ENCODE measurements at regions not wholly inside any gene's neighbourhood (a gene's known extent, or its start where the extent isn't known, plus 50 kb on each side); places are given as distances from the start of the nearest gene placed in this dataset.
A peak's percentile ranks its signal among the peaks of the same experiment; 100 is the strongest.

- TF ChIP-seq MYPOP (CRISPR knock-in tag; IDR thresholded peaks at IDR 0.05) (no peak), CREM (IDR thresholded peaks at IDR 0.05) (no peak), CREM (CRISPR knock-in tag; IDR thresholded peaks at IDR 0.05) (no peak), NCOA2 (CRISPR knock-in tag; IDR thresholded peaks at IDR 0.05) (no peak), SOX6 (IDR thresholded peaks at IDR 0.05) (no peak), SOX6 (CRISPR knock-in tag; IDR thresholded peaks at IDR 0.05) (peak; percentile 39; the same call in 1 of the 2 replicates), CENPX (CRISPR knock-in tag; IDR thresholded peaks at IDR 0.05) (no peak), HOXD1 (CRISPR knock-in tag; IDR thresholded peaks at IDR 0.05) (no peak), MAFK (conservative IDR thresholded peaks at IDR 0.05 in 1 of 2, IDR thresholded peaks at IDR 0.05 in 1 of 2; ENCODE audit: low read length in 2 of 2) (no peak), MEIS1 (CRISPR knock-in tag; IDR thresholded peaks at IDR 0.05; ENCODE audit: borderline replicate concordance) (0 out of 2 replicates have a peak, but pooled peaks have one; percentile 25), HDAC1 (CRISPR knock-in tag; IDR thresholded peaks at IDR 0.05) (peak; percentile 32; the same call in 1 of the 2 replicates), CBX2 (IDR thresholded peaks at IDR 0.05; ENCODE audit: low read depth, low read length) (no peak), CBX2 (CRISPR knock-in tag; IDR thresholded peaks at IDR 0.05; ENCODE audit: low read depth) (no peak), ZNF556 (CRISPR knock-in tag; IDR thresholded peaks at IDR 0.05; ENCODE audit: borderline replicate concordance) (peak; percentile 75; the same call in 1 of the 2 replicates), CHD2 (IDR thresholded peaks at IDR 0.05; ENCODE audit: low read depth, low read length) (no peak), NR2F2 (IDR thresholded peaks at IDR 0.05; ENCODE audit: borderline replicate concordance, low read depth) (no peak), BCL6 (CRISPR knock-in tag; IDR thresholded peaks at IDR 0.05) (no peak), ZNF772 (CRISPR knock-in tag; IDR thresholded peaks at IDR 0.05) (no peak), ZNF678 (CRISPR knock-in tag; IDR thresholded peaks at IDR 0.05) (no peak), ZNF292 (CRISPR knock-in tag; IDR thresholded peaks at IDR 0.05; ENCODE audit: borderline replicate concordance, low read depth) (peak; percentile 60; the same call in 1 of the 2 replicates), CBX5 (CRISPR knock-in tag; IDR thresholded peaks at IDR 0.05; ENCODE audit: borderline replicate concordance) (no peak; the same call in 1 of the 2 replicates), ESRRA (CRISPR knock-in tag; IDR thresholded peaks at IDR 0.05; ENCODE audit: low read depth) (no peak)
- TF ChIP-seq, protein P1, sequence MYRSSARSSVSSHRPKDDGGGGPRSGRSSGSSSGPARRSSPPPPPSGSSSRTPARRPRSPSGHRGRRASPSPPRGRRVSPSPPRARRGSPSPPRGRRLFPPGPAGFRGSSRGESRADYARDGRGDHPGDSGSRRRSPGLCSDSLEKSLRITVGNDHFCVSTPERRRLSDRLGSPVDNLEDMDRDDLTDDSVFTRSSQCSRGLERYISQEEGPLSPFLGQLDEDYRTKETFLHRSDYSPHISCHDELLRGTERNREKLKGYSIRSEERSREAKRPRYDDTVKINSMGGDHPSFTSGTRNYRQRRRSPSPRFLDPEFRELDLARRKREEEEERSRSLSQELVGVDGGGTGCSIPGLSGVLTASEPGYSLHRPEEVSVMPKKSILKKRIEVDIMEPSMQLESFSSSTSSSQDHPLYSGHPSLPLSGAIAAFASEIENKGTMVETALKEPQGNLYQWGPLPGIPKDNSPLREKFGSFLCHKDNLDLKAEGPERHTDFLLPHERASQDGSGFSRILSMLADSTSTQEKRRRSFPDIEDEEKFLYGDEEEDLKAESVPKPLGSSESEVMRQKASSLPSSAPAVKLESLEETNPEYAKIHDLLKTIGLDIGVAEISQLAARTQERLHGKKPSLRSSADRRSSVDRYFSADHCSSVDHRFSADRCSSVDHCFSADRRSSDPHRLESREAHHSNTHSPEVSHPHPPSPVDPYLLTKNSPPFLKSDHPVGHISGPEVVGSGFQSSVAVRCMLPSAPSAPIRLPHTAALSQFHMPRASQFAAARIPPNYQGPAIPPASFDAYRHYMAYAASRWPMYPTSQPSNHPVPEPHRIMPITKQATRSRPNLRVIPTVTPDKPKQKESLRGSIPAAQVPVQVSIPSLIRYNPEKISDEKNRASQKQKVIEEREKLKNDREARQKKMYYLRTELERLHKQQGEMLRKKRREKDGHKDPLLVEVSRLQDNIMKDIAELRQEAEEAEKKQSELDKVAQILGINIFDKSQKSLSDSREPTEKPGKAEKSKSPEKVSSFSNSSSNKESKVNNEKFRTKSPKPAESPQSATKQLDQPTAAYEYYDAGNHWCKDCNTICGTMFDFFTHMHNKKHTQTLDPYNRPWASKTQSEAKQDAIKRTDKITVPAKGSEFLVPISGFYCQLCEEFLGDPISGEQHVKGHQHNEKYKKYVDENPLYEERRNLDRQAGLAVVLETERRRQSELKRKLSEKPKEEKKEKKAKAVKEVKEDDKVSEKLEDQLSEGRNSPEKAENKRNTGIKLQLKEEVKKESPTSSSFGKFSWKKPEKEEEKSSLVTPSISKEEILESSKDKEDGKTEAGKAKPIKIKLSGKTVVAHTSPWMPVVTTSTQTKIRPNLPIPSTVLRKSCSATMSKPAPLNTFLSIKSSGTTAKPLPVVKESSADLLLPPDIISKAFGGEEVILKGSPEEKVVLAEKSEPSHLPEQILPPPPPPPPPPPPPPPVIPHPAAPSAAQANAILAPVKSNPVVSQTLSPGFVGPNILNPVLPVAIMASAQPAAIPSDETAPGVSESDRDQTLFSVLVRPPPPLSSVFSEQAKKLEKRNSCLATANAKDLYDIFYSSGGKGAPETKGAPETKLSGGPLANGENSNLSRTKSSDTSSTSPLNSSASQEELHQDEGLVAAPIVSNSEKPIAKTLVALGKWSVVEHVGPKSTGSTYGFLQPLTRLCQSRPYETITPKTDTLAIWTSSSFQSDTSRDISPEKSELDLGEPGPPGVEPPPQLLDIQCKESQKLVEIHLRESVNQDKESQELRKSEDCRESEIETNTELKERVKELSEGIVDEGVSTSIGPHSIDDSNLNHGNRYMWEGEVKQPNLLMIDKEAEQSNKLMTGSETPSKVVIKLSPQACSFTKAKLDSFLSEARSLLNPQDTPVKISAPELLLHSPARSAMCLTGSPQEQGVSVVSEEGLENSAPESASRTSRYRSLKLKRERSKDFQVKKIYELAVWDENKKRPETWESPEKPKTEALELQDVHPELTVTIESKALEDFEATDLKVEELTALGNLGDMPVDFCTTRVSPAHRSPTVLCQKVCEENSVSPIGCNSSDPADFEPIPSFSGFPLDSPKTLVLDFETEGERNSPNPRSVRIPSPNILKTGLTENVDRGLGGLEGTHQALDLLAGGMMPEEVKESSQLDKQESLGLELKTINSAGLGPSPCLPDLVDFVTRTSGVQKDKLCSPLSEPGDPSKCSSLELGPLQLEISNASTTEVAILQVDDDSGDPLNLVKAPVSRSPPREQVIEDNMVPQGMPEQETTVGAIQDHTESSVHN (CRISPR knock-in tag; IDR thresholded peaks at IDR 0.05): 0 out of 2 replicates have a peak, but pooled peaks have one; percentile 28
Observed at GRCh38 chr20:17849138-17849900, 119.3 kb downstream of the SNX5 start (continued).

Data from HepG2 (cell line).